ENCODE measurements at regions not wholly inside any gene's neighbourhood (a gene's known extent, or its start where the extent isn't known, plus 50 kb on each side); places are given as distances from the start of the nearest gene placed in this dataset.
"Not testable (repeated sequence)": the region's sequence is repeated elsewhere in the genome, so short reads cannot be mapped to it uniquely, and the experiment has no call there.

DNA sequence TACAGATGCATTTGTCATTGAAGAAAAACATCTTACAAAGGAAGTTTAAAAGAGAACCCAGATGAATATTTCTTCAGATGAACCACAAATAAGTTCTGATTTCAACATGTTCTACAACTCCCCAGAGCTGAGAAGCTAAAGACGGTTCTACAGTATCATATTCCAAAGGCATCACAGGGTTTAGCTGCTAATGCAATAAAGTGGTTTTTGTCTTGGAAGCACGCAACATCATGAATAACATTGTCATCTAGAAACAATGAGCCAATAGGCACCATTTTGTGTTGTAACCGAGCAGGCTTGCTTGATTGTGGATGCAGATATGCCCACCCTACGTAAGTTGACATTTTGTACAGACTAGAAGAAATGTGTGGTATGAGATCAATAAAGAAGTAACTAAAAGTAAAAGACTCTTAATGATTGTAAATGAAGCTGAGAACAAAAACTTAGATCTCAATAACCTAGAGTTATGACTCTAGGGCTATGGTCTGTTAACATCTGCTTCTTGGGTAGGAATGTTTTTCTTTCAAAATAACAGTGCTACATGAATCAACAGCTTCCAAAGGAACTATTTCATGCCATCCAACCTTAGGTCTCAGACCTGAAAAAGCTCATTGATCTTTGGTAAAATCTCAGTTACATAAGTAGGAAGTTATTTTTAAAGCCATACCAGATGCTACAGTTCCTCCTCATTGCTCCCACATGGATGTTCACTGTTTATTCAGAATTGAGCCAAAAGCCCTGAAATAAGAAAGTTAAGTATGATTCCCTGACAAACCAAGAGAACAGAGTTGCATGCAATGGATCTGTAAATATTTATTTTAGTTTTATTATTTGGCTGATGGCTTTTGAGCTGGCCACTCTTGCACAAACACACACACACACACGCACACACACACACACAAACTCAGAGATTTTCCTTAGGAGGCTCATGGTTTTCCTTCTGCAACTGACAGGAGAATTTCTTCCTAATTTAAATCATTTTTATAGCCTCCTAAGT lies 118.7 kb upstream of the SLCO6A1 start:
- no peak for DNase-seq

DNA sequence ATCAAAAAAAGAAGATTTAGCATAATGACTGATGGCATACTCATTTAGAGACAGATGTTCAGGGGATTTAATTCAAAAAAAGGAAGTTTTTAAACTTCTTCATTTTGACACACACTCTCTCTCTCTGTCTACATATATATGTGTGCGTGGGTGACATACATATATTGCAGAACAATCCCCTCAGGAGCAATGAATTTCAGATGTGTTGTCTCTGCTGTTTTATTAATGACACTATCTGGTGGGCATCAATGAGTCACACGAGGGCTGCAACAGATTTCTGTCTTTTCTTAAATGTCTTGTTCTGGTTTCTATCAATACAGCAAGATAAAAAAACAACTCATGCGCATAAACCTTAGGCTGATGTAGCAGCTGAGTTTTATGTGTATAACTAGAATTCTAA lies 123.5 kb upstream of the SLCO6A1 start:
- DNase-seq, result peak; percentile 23

DNA sequence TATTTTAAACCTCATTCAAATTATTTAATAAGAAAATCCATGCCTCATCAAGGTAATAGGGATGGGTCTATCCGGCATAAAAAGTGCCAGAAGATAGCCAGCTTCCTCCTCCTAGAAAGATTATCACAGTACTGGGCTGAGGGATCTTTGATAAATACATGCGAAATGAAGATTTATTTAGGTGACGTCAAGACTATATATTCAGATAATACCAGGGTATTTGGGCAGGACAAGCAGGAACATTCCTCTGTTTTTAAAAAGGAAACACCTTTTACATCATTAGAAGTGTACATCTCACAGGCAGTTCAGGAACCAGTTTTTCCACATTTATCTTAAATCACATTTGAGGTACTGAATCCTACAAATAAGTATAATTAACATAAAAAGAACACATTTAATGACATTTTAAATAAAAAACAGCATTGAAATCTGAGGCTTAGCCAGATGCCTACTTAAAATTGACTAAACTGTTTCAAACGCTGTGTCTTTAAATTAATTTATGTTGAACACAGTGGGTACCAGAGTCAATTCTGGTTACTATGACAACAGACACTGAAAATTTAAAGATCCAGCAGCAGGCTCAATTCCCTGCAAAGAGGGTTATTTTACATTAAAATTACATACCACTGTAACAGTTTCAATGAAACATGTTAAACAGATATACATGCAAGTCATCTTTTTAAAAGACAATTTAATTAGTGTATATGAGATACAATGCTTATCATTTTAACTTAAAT lies 124.7 kb upstream of the SLCO6A1 start:
- no peak for DNase-seq

DNA sequence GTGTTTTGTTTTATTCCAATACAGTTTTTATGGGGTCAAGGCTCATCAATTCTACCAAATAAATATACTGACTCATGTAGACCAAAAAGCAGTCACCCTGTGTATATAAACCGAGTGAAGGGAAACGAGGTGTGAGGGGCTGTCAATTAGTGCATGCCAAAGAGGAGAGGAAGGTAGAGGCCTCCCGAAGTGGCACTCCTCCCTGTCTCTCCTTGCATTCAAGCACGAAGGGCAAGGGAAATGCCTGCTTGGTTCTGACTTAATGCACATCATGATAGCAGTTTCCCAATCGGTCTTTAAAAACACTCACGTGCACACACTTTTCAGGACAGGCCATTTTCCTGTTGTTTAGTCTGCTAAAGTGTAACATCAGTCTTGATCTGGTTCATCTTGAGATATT lies 125.6 kb upstream of the SLCO6A1 start:
- no peak for DNase-seq

DNA sequence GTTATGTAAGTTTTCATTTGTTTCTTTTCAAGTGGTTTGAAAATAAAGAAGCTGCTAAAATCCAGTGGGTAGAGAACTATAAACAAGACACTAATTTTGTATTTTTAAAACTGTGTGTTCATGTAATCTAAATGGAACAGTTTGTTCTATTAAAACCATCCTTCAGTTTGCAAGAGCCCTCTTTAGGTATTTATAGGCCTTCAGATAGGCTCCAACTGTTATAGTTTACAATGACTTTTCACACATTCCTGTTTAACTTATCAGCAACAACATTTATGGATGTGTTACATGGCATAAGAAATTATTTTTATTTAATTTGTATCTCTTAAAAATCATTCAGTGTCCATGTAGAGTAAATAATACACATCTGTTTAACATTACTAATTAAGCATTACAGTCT lies 126.7 kb upstream of the SLCO6A1 start:
- no peak for DNase-seq

DNA sequence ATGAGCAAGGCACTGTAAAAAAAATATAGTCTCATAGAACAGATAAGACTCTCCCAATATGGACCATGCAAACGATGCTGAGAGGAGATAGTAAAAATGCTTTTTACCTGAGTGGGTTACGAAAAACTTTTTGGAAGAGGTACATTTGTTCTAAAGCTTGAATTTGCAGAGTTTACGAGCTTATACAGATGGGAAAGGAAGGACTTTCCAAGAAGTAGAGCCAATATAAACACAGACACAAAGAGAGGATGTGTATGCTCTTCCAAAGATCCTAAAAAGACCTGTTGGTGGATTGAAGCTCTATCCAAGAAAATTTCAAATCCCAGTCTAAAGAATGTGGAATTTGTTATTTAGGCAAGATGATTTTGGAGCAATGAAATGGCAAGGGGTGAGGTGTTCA lies 127.1 kb upstream of the SLCO6A1 start:
- no peak for DNase-seq

DNA sequence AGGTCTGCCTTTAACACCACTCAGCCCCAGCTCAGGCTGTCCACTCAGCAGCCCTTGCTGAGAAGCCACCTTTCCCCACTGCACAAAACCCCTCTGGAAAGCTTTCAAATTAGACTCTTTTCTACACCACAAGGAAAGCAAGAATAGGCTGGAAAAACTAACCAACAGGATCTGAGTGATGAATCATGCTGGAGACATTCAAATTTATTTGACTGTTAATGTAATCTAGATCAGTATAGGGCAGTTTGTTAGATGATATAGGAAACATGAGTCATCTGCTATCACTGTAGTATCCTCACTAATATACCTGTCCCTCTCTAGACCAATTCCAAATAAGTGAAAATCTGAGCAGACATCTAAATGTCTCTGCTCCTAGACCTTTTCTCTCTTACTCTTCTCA lies 127.8 kb upstream of the PAM start:
- no peak for DNase-seq

DNA sequence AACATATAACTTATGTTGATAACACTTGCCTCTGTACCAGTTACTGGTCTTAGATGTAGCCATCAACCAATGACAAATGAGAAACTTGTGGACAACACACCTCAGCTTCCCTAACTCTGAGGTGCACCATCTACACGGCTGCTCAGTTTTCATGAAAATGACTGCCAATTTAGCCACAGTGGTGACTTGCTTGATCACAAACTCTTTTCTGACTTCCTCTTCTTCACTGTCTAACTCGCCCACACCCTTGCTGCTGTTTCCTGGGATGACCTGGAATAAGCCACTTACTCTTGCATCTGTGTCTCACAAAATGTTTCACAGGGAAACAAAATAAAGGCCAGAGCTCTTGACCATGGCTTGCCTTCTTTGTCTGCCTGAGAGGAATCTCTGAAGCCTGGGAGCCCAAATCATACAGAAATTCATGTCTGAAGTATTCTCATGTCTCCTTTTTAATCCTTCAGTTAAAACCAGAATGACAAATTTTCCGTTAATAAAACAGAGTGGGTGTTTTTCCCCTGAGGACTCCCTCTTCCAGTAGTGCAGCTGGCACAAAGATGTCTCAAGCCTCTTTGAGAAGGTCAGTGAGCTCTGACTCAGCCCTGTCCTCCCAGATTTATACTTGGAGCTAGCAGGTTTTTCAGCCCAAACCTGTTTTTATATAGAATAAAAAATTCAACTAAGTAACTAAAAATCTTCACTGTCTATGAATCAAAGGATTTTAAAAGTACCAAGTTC lies 126.5 kb upstream of the PAM start:
- DNase-seq, result peak; percentile 56

DNA sequence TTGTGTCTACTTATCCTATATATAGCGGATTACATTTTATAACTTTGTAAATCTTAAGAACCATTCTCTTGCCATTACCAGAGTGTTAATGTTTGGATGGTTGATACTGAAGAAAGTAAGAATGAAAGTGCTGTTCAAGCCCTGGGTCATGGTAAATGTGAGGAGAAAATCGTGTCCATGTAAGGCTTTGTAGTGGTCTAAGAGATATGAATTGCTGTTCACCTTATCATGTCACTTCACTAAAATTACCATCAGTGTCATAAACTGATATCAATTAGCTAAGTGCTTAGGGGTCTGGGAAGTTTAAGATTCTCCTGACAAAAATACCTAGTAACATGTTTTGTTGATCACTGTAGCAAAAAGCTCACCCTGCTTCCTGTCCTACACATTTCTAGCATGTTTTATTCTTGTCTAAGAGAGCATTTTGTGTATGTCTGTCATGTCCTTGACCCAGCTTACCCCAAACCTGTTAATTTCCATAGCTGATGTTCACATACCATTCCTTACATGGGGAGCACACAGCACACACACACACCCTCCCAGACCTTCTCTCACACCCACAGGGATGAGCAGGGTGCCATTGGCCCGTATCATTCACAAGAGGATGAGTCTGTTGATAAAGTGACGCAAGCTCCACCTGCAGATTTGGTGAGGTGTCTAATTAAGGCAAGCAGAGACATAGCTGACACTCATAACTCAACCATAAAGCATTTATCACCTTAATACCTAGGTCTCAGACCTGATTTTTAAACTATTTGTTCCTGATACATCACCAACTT lies 125.1 kb upstream of the PAM start:
- no peak for DNase-seq

DNA sequence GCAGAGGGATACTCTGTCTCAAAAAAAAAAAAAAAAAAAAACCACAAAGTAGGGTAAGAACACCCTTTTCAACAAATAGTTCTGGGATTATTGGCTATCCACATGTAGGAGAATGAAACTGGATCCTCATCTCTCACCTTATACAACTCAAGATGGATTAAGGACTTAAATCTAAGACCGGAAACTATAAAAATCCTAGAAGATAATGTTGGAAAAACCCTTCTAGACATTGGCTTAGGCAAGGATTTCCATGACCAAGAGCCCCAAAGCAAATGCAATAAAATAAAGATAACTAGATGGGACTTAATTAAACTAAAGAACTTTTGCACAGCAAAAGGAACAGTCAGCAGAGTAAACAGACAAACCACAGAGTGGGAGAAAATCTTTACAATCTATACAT lies 119.7 kb upstream of the PAM start:
- not testable (repeated sequence) for DNase-seq

DNA sequence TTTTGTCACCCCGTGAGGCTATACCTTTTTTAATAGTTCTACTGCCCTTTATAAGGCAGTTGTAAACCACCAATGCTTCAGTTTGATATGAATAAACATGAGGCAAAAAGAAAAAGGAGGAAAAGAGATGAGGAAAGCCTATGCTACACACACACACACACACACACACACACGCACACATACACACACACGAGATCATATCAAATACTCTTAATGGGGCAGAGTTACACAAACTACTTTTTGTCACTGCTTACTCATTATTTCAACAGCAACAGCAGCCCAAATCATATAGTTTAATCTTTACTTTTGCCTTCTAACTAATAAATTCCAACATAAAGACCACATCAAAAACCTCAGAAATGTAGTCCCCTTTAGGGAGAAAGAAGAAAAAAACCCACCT lies 116.8 kb upstream of the PAM start:
- no peak for DNase-seq

DNA sequence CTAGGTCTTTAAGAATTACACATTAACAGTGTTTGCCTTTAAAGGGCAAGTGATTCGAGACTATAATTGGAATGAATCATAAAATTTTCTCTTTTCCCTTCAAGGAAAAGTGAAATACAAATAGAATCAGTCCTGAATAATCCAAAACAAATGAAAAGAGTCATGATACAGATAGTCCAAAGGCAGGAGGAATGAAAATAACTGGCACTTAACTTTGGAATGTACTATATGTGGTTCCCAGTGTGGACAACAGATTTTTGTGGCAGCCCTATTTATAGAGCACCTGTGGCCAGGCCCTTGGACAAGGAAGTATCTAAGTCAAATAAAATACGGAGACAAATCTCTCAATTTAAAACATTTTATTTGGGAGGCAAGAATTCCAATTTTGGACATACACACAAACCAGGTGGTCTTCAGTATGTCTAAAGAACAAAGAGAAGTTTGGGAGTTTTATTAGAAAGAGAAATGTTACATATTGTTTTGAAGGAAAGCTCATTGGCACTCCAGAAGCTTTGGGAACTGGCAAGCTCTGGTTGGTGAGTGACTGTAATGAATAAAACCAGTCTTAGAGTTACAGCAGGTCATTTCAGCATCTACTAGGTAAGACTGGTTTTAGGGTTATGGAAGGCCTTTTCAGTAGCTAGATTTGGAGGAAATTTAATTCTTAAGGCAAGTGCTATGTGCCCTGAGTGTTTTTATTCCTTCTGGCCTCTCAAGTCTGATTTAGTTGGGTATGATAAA lies 116.0 kb upstream of the PAM start:
- DNase-seq, result no peak

DNA sequence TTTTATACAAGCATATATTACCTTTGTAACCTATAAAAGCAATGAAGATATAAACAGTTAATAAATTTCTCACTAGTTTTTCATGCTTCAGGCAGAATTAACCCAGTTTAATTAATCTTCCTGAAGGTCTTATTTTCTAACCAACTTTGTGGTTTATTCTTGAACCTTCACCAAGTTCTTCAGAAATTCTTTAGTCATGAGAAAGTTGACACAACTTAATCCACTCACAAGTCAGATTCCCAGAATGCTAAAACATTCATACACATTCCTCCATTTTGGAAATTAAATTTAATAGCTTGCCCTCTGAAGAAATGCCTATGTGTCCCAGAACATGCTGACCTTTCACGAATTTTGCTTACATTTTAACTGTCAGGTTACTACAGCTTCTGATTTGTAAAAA lies 105.4 kb upstream of the PAM start:
- DNase-seq, result no peak

DNA sequence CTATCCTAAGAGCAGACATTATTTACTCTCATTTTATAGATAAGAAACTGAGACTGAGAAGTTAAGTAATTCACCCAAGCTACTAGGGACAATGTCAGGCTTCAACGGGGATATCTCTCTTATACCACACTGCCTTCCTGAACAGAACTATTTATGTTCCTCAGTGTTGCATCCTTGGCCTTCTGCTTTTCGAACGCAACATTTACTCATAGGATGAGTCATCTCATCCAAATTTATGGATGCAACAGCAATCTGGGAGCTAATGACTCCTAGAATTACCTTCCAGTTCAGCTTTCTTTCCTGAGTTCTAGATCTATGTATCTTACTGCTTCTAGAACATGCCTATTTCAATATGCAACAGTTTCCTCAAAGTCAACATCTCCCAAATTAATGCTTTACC lies 103.6 kb upstream of the PAM start:
- no peak for DNase-seq

DNA sequence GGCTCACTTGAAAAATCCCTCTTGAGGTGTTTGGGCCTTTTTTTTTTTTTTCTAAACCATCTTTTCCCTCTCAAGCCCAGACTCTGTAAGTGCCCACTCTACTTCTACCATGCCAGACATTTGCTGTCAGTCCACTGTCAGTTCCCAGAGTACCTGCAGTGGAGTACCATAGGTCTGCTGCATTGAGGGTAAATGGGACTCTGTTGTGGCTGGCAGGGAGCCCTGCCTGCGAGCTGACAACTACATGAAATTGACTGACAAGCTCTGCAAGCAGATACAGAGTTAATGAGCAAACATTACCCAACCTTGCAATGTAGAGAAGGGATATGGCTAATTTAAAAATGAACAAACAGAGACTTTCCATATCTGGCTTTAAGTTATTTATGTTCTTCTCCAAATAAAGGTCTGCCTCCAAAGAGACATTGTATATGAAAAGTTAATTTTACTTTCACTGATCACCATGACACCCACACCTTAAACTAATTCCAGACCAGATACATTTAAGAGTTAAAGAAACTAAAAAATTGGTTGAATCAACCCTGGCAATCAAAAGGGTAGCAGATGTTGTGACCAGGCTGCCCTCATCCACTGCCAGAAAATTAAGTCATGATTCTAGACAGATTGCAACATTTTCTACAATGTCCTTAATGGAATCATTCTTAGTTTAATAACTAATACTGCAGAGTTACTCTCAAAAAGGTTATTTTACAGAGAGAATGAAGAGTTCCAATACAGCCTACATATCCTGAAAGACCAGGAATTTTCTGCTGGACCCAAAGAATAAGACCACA lies 100.4 kb upstream of the PAM start:
- DNase-seq, result no peak

DNA sequence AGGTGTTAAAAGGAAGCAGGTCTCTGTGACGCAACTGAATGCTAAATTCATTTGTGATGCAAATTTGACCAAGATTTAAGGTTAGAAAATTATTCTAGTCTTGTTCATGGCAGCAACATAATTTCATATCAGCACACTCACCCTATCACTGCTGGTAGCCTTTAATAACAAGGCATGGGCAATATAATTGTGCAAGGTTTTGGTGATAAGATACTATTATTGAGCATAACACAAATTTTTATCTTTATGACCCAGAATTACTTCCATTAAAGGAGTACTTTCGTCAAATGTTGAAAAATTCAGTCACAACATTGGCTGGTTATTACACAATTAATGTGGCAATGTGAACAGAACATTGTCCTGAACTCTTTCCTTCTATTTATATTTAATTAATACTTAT lies 96.0 kb upstream of the PAM start:
- DNase-seq, result no peak

DNA sequence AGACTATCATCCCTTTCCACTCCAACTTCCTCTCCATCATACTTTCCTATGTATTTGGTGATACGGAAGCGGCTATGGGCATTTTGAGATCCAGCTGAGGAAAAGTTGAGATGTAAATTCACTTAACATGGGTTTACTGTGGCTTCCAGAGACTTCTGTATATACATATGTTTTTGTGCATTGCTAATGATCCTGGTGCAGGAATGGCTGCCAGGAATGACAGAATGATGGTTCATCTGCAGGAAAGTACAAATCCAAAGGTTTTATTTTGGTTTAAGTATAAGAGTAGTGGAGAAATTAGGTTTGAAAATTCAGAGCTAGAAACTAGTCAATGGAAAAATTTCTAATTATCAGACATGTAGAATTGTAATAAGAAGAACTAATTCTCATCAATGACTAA lies 95.0 kb upstream of the PAM start:
- no peak for DNase-seq

DNA sequence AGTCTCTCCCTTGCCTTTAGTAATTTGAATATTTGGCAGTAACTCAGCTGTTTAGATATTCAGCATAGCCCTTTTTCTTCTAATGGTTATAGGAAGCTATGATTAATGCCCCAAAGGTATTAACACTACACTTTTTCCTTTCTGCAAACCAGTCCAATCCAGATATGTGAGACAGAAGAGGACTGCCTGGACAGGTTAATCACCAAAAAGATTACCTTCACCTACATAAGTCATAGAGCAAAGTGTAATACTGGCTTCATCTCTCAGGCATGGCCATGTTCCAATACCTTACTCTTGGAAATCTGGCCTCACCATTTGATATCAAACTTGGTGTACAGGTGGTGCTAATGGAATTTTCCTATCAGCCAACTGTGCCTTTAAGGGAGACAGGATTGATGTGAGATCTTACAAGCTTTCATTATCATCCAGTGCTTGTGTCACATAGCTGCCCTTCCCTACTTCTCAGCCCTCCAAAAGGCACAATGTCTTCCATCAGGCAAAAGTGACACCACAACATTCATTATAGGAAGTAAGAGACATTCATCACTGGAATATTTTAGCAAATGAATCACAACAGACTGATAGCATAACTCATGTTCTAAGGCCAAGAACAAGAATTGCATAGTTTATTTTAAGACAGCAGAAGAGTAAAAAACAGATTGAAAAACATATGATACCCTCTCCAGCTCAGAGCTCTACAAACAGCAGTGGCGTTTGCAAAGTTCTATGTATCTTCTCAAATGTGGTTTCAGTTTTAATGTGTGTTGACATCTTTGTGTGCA lies 91.2 kb upstream of the PAM start:
- DNase-seq, result no peak

DNA sequence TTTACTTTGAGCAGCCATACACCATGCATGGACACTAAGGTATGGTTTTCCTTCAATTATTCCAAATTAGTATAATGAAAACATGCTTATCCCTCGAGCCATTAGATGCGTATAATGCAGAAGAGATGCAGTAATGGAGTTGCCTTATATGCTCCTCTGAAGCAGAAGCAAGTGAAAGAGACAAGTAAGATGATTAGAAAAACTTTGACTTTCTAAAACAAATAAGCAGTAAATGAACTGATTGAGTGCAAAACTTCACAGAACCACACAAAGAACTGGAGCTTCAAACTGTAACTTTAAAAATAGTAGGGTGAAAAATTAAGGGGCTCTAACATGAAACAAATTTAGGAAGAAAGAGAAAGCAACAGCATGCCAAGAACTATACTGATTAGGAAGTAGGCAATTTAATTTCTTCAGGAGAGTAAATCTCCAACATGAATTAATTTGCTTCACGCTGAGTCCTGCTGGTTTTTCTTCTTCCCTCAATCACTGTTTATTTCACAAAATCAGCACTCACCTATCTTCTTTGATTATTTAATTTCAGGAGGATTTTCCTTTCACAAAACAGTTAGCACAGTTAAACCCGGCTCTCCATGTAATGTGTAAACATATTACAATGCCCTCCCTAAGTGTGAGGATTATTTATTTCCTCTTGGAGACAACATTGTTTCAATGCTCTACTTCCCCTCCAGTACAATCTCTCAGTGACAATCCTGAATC lies 90.3 kb upstream of the PAM start:
- DNase-seq, result no peak

Measured in suppressor macrophage treated with lipopolysaccharide for 4 hours (primary cell).